Activated T-helper 2 cell treated with anti-CD3 and anti-CD28 coated beads, Interferon-gamma antibody, Interleukin-2, Interleukin-4, amounts not matched to agents 10 μg/mL and 5 μg/mL and 100 μg/mL, durations not matched to agents 14 hours and 24 hours and 36 hours (primary cell): ENCODE measurements at regions not wholly inside any gene's neighbourhood (a gene's known extent, or its start where the extent isn't known, plus 50 kb on each side); places are given as distances from the start of the nearest gene placed in this dataset.
"Not testable (repeated sequence)": the region's sequence is repeated elsewhere in the genome, so short reads cannot be mapped to it uniquely, and the experiment has no call there.

Experiments
- DNase-seq: peaks from one replicate; pipeline ENCODE4 v3.0.0; 2021; ENCODE audit warnings: low spot score
- H3K27ac Mint-ChIP-seq: one replicate; pipeline ENCODE4 v1.8.0; 2021; ENCODE audit warnings: mixed read lengths
- H3K27me3 Mint-ChIP-seq: one replicate; pipeline ENCODE4 v1.8.0; 2021; ENCODE audit warnings: low read depth, mixed read lengths
- H3K36me3 Mint-ChIP-seq: one replicate; pipeline ENCODE4 v1.8.0; 2021; ENCODE audit warnings: low read depth, mixed read lengths
- H3K4me1 Mint-ChIP-seq: one replicate; pipeline ENCODE4 v1.8.0; 2021; ENCODE audit warnings: low read depth, mixed read lengths
- H3K4me3 Mint-ChIP-seq: one replicate; pipeline ENCODE4 v1.8.0; 2021; ENCODE audit warnings: low read depth, mild to moderate bottlenecking, moderate library complexity, mixed read lengths
- H3K9me3 Mint-ChIP-seq: one replicate; pipeline ENCODE4 v1.8.0; 2021; ENCODE audit warnings: mixed read lengths
- intact Hi-C: fragments of 100-400 bp; cut with micrococcal nuclease; formaldehyde crosslinking; loops from one replicate; pipeline ENCODE4 v1.15.1; 2023

GRCh38 chr21:7793797-7794196 lies 2727.6 kb upstream of the TPTE start:
- H3K4me3 Mint-ChIP-seq, H3K9me3 Mint-ChIP-seq, DNase-seq, intact Hi-C loops, H3K27ac Mint-ChIP-seq, H3K27me3 Mint-ChIP-seq, H3K4me1 Mint-ChIP-seq, H3K36me3 Mint-ChIP-seq: not testable (repeated sequence)

DNA sequence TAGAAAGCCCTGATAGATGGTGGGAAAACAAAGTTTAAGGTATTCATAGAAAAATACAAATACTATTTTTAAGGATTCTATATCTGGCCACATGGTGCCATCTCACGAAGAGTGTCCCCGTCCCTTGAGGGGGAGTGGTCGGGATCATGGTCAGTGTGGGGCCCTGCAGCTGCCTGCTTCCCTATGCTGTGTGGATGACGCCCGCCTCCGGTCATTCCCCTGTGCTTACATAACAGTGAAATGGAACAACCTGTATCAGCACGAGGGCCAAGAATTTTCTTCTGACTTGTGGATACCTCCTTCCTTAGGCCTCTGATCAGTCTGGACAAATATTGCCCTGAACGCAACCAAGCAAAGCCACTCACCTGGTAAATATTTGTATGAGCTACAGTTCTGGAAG lies 2724.1 kb upstream of the TPTE start:
- H3K27ac Mint-ChIP-seq, H3K4me3 Mint-ChIP-seq, H3K9me3 Mint-ChIP-seq, intact Hi-C loops, H3K27me3 Mint-ChIP-seq, DNase-seq, H3K4me1 Mint-ChIP-seq, H3K36me3 Mint-ChIP-seq: not testable (repeated sequence)

GRCh38 chr21:7798446-7798845 lies 2722.9 kb upstream of the TPTE start:
- intact Hi-C loops, DNase-seq, H3K4me3 Mint-ChIP-seq, H3K9me3 Mint-ChIP-seq, H3K27me3 Mint-ChIP-seq, H3K27ac Mint-ChIP-seq, H3K4me1 Mint-ChIP-seq, H3K36me3 Mint-ChIP-seq: not testable (repeated sequence)

- DNase-seq, H3K4me3 Mint-ChIP-seq, H3K9me3 Mint-ChIP-seq, H3K36me3 Mint-ChIP-seq, H3K27me3 Mint-ChIP-seq, intact Hi-C loops, H3K27ac Mint-ChIP-seq, H3K4me1 Mint-ChIP-seq: not testable (repeated sequence)
Measured at GRCh38 chr21:7799697-7800096, 2721.7 kb upstream of the TPTE start.

- H3K36me3 Mint-ChIP-seq, intact Hi-C loops, H3K9me3 Mint-ChIP-seq, DNase-seq, H3K4me1 Mint-ChIP-seq, H3K27me3 Mint-ChIP-seq, H3K27ac Mint-ChIP-seq, H3K4me3 Mint-ChIP-seq: not testable (repeated sequence)
Measured at GRCh38 chr21:7813475-7813874, 2707.9 kb upstream of the TPTE start.

- H3K4me3 Mint-ChIP-seq, H3K27me3 Mint-ChIP-seq, H3K4me1 Mint-ChIP-seq, intact Hi-C loops, H3K36me3 Mint-ChIP-seq, H3K27ac Mint-ChIP-seq, H3K9me3 Mint-ChIP-seq, DNase-seq: not testable (repeated sequence)
Measured at GRCh38 chr21:7817013-7817412, 2704.4 kb upstream of the TPTE start.

GRCh38 chr21:7819301-7819700 lies 2702.1 kb upstream of the TPTE start:
- H3K4me1 Mint-ChIP-seq, DNase-seq, intact Hi-C loops, H3K9me3 Mint-ChIP-seq, H3K27ac Mint-ChIP-seq, H3K36me3 Mint-ChIP-seq, H3K27me3 Mint-ChIP-seq, H3K4me3 Mint-ChIP-seq: not testable (repeated sequence)

DNA sequence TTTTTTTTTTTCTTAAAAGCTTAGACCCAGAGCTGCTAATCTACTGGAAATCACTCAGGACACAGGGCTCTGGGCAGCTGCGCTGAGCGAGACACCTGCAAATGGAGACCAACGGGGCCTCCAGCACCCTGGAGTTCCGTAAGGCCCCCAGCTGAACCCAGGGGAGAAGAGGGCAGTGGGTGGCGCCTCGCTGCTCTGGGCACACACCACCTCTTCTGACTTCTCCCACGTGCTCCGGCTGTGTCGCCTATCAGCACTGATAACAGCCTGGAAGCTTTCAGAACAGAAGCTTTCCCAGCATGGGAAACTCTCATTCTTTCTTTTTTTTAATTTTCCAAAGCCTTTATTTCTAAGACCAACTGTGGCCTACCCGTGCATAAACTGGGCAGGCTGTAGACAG lies 2695.8 kb upstream of the TPTE start:
- H3K9me3 Mint-ChIP-seq, H3K27ac Mint-ChIP-seq, DNase-seq, intact Hi-C loops, H3K27me3 Mint-ChIP-seq, H3K4me1 Mint-ChIP-seq, H3K4me3 Mint-ChIP-seq, H3K36me3 Mint-ChIP-seq: not testable (repeated sequence)

DNA sequence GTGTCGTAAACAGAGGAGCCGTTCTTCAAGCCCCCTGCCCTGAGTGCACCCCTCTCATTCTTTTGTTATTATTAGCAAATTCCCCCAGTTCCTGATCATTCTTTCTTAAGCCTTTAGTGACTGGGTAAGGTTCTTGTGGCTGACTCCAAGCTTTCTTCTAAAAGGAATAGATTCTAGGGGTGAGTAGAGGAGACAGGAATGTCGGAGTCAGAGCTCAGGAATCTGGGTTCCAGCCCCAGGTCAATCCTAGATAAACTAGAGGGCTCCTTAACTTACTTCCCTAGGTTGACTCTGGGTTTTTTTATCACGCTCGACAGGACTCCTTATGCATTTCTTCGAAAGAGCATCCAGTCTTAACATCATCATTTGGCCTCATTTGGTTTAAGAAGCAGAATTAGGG lies 2695.2 kb upstream of the TPTE start:
- H3K4me1 Mint-ChIP-seq, H3K9me3 Mint-ChIP-seq, H3K36me3 Mint-ChIP-seq, H3K27me3 Mint-ChIP-seq, DNase-seq, H3K4me3 Mint-ChIP-seq, H3K27ac Mint-ChIP-seq, intact Hi-C loops: not testable (repeated sequence)

GRCh38 chr21:7828260-7828659 lies 2693.1 kb upstream of the TPTE start:
- intact Hi-C loops, H3K27ac Mint-ChIP-seq, H3K4me1 Mint-ChIP-seq, DNase-seq, H3K27me3 Mint-ChIP-seq, H3K36me3 Mint-ChIP-seq, H3K4me3 Mint-ChIP-seq, H3K9me3 Mint-ChIP-seq: not testable (repeated sequence)

- intact Hi-C loops, H3K36me3 Mint-ChIP-seq, H3K27ac Mint-ChIP-seq, H3K4me3 Mint-ChIP-seq, H3K4me1 Mint-ChIP-seq, H3K27me3 Mint-ChIP-seq, DNase-seq, H3K9me3 Mint-ChIP-seq: not testable (repeated sequence)
Measured at GRCh38 chr21:7829411-7829810, 2692.0 kb upstream of the TPTE start.

GRCh38 chr21:7837315-7837714 lies 2684.1 kb upstream of the TPTE start:
- H3K4me1 Mint-ChIP-seq, H3K9me3 Mint-ChIP-seq, H3K27me3 Mint-ChIP-seq, H3K27ac Mint-ChIP-seq, H3K36me3 Mint-ChIP-seq, intact Hi-C loops, DNase-seq, H3K4me3 Mint-ChIP-seq: not testable (repeated sequence)

- DNase-seq, H3K4me3 Mint-ChIP-seq, H3K4me1 Mint-ChIP-seq, intact Hi-C loops, H3K36me3 Mint-ChIP-seq, H3K9me3 Mint-ChIP-seq, H3K27ac Mint-ChIP-seq, H3K27me3 Mint-ChIP-seq: not testable (repeated sequence)
Measured at GRCh38 chr21:7853426-7853825, 2668.0 kb upstream of the TPTE start.

- H3K4me3 Mint-ChIP-seq, H3K4me1 Mint-ChIP-seq, H3K36me3 Mint-ChIP-seq, H3K27ac Mint-ChIP-seq, H3K27me3 Mint-ChIP-seq, H3K9me3 Mint-ChIP-seq, DNase-seq, intact Hi-C loops: not testable (repeated sequence)
Measured at GRCh38 chr21:7853836-7854235, 2667.5 kb upstream of the TPTE start.
